Activated effector memory CD4-positive, alpha-beta T cell treated with Interleukin-2 at 50 U/mL for 16 hours (primary cell): ENCODE measurements at regions not wholly inside any gene's neighbourhood (a gene's known extent, or its start where the extent isn't known, plus 50 kb on each side); places are given as distances from the start of the nearest gene placed in this dataset.
"Not testable (repeated sequence)": the region's sequence is repeated elsewhere in the genome, so short reads cannot be mapped to it uniquely, and the experiment has no call there.

Experiments used
- DNase-seq: peaks from one replicate; pipeline ENCODE4 v3.0.0-alpha.2; 2020

- DNase-seq, result no peak
Measured at GRCh38 chr13:74555651-74556420, 421.6 kb upstream of the KLF12 start.

DNA sequence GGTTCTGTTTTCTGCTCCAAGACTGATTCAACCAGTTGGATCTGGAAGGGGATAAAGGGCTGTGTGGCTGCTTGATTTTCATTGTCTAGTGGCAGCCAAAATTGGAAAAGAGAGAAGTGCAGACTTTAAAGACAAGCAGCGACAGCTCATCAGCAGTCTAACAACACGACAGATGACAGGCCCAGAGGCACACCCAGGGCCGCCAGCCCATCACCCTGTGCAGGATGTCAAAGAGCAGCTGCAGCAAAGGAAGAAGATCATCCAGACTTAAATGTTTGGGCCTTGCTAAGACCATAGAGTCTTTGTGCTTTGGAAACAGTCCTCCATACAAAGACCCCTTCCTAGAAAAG lies 421.0 kb upstream of the KLF12 start:
- DNase-seq, result no peak

DNA sequence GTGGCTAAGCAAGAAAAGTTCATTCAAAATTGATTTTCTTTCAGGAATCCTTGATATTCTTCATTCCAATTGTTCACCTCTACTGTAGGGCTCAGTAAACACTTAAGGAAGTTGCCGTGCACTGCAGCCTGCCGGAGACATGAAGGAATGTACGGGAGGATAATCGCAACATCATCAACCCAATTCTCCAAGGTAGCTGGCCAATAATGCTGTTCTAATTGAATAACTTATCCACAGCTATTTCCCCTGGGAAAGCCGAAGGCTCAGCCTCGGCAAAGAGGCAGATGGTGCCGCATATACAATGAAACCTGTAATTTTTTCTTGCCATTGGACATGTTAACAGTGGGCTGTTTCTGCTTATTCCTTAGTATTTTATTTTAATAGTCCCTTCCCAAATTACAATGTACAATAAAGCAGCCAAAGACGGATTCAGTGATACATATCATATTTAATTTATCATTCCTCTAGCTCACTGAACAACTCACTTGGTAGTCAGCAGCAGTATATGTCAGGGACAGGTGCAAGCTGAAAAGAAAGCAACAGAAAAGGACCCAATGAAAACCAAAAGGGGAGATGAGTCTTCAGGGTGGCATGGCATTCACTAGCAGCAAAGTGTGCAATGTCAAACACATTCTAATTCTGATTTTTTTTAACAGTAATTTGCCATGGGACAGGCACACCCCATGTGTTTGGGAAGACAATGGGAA lies 420.5 kb upstream of the KLF12 start:
- no peak for DNase-seq

DNA sequence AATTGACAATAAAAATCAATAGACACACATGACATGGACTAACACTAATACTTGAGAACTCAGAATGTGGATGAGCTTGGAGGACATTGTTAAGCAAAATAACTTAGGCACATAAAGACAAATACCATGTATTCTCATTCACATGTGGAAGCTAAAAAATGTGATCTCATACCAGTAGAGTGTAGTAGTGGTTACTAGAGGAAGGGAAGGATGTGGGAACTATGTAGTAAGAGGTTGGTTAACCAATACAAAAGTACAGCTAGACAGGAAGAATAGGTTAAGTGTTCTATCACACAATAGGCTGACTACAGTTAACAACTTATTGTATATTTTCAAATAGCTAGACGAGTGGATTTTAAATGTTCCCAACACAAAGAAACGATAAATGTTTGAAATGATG lies 415.8 kb upstream of the KLF12 start:
- no peak for DNase-seq

- not testable (repeated sequence) for DNase-seq
Measured at GRCh38 chr13:74536649-74537048, 402.4 kb upstream of the KLF12 start.

GRCh38 chr13:74533226-74533625 lies 399.0 kb upstream of the KLF12 start:
- DNase-seq, result no peak

GRCh38 chr13:74530011-74530410 lies 395.8 kb upstream of the KLF12 start:
- no peak for DNase-seq

- no peak for DNase-seq
Measured at GRCh38 chr13:74528734-74529513, 394.7 kb upstream of the KLF12 start.

DNA sequence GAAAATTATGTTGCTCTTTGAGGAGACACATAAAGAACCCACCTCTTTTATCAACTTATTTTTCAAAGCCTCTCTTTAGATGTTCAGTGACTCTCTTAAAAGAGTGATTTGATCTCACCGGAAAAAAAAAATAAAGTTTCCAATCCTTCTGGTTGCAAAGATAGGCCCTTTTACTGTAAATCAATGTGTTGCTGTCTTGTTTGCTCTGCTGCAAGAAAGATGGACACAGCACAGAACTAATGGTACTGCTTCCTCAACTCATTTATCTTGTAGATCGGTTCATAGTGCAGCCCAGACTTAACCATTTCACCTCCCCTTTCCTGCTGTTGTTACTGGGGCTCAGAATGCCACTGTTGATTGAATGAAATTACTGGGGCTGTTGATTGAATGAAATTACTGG lies 388.9 kb upstream of the KLF12 start:
- no peak for DNase-seq

- no peak for DNase-seq
Measured at GRCh38 chr13:74511523-74511922, 377.3 kb upstream of the KLF12 start.

DNA sequence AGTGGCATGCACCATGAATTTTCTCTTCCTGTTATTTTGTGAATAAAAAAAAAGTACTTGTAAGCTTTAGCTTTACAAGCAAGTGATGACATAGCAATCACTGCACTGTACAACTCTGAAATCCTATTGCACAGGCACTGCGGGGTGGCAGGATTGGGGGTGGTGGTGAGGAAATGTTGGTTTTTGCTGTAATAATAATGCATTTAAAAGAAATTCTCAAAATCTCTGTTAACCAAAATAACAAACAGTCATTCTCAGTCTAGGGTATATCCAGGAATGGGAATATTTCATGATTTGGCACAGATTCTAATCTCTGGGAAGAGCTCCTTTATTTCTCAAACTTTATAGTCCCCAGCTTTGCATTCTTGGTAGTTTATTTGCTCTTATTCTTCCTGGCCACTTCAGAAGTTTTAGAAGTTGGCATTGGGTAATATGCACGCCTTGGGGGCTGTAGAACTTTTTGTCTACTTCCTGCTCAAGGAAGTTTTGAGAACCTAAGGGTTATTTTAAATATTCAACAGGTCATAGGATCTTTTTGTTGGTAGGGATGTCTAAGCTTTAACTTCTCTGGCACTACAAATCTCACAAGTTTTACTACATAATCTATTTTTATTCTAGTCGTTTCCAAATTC lies 353.0 kb upstream of the KLF12 start:
- no peak for DNase-seq

DNA sequence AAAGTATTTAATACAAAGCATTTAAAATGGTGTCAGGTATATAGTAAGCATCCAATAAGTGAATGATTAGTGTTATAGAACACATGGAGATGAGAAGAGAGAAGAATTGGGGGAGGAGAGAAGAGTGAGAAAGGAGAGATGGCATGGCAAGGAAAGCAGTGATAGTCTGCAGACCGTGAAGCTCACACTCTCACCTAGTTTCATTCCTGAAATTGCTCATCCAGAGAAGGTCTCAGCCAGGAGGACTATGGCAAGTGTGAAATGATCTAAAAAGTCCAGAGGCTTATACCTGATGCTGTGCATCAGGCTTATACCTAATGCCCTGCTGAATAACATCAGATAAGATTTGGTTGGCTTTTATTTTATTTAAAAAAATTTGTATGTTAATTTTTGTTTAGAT lies 351.6 kb upstream of the KLF12 start:
- no peak for DNase-seq

- DNase-seq, result no peak
Measured at GRCh38 chr13:74479124-74479523, 344.9 kb upstream of the KLF12 start.

DNA sequence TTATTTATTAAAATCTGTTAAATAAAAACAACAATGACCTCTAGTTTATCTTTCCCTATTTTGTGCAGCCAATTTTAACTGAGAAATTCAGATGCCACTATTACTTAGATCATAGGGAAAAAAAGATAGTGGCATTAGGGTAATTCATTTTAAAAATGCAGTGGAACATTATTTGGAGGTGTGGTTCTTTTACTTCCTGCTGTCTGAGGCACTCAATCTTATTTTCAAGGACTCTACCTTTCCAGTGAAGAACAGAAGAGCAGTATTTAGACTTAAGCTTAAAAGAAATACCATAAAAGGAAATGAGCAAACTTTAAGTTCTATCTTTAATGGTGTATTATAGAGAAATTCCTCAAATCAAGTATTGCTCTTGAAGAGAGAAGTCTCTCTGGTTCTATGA lies 342.6 kb upstream of the KLF12 start:
- DNase-seq, result no peak

DNA sequence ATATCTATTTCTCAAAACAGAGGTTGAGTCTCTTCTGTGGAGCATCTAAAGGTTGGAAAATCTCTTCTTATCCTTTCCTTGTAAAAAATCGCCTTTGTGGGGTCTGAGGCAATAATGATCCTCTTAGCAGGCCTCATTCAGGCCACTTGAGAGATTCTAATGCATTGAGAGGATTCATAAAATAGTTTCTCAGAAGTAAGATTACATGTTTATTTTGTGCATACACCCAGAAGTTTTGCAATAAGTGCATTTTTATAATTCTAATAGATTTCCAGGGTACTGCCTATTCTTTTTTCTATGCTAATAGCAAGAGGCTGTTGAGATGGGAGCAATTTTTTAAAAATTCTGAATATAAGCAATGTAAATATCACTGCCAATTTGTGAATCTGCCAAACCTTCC lies 342.2 kb upstream of the KLF12 start:
- DNase-seq, result no peak

DNA sequence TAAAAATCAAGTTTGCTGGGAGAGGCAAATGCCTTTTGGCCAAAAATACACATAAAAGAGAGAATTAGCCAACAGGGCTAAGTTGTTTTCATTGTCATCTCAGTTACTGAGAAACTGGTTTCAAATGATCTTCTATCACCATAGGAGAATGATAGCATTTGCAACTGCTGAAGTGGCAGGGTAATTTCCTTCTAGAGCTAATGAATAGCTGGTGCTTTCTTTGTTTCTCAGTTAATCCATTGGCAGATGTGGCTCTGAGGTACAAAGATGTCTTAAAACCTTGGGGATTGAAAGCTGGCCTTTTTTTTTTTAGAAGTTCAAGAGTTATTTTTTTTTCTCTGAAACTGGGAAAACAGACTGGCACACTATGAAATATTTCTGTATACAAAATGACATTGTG lies 332.7 kb upstream of the KLF12 start:
- no peak for DNase-seq

- no peak for DNase-seq
Measured at GRCh38 chr13:74466020-74466419, 331.8 kb upstream of the KLF12 start.

- no peak for DNase-seq
Measured at GRCh38 chr13:74465271-74465670, 331.1 kb upstream of the KLF12 start.

DNA sequence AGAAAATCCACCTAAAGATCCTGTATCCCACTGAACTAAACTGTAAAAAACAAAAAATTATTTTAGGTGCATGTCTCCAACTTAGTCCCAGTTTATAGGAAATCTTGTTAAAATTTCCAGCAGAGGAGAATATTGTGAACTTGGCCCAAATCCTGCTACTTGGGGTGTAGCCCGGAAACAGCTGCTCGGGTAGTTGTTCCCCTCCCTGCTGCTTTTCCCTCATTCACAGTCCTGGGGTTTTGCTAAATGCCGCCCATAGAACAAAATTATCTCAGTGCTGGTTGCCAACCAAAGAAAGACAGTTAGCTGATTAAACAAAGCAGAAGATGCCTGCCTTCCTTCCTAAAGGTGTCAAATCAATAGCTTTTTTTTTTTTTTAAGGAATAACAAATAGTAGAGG lies 330.5 kb upstream of the KLF12 start:
- DNase-seq, result no peak

DNA sequence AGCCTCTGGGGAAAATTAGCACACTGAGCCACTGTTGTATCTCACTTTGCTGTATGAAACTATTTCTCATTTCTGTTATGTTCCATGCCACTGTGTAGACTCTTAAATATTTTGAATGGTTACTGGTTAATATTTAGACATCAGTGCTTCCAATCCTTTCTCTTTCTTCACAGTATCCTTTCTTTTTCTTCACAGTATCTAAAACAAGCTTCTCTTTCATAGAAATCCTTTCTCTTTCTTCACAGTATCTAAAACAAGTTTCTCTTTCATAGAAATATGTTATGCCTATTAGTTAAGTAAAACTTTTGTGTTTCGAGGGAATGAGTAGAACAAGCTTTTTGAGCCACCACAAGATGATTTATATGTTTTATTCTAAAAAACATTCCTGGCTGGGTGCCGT lies 326.8 kb upstream of the KLF12 start:
- no peak for DNase-seq

GRCh38 chr13:74452881-74453280 lies 318.7 kb upstream of the KLF12 start:
- DNase-seq, result no peak

- DNase-seq, result no peak
Measured at GRCh38 chr13:74452176-74452575, 318.0 kb upstream of the KLF12 start.

DNA sequence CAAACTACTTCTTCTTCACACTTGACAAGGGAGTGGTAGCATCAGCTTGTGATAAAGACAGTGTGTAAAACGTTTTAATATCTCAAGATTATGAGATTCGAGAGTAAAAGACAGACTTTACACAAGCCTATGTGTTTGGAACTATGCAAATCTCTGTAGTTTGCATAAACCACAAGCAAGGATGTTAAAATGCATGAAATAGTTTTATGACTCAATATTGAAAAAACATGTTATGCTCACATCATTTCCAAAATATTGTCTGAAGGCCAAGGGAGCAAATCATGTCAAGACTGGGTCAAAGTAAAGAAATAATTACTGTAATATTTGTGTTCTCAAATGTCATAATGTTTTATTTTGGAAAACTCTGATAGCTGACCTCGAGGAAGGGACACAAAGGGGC lies 316.8 kb upstream of the KLF12 start:
- DNase-seq, result no peak

GRCh38 chr13:74450525-74450845 lies 316.3 kb upstream of the KLF12 start:
- DNase-seq, result no peak
